ENCODE measurements at regions not wholly inside any gene's neighbourhood (a gene's known extent, or its start where the extent isn't known, plus 50 kb on each side); places are given as distances from the start of the nearest gene placed in this dataset.

- TF ChIP-seq PBX3 (IDR thresholded peaks at IDR 0.05): no peak
- TF ChIP-seq SIN3A (IDR thresholded peaks at IDR 0.05; ENCODE audit: borderline replicate concordance, low read depth, low read length): no peak
- peak; percentile 88; the same call in 1 of the 2 replicates for TF ChIP-seq MXI1 (IDR thresholded peaks at IDR 0.05; ENCODE audit: low read depth, low read length)
Observed at GRCh38 chr2:134124047-134124753, 129.7 kb upstream of the MGAT5 start (continued).

DNA sequence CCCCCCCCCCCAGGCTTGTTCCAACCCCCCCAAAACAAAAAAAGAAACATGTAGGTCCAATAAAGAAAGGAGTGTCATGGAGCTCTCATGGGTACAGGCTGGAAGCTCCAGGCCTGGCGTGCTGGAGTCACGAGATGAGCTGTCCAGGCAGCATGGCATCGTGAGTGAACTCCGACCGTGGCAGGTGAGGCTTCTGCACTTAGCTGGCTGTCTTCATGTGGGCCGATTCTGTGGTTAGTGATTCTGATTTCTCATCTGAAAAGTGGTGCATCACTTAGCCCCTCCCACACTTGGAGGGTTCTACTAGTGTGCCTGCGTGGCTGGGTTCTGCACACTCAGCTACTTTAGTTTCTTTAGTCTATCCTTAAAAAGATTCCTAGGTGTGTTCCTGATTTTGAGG lies 126.4 kb upstream of the MGAT5 start:
- Histone ChIP-seq H2AFZ (ENCODE audit: low read depth) (no peak overlapping the region), H3K4me3 (ENCODE audit: low read depth in 2 of 2, low read length in 1 of 2) (no peak overlapping the region), H3K9me3 (no peaks in the 10 kb centered on the region), H3F3A (replicated peaks; ENCODE audit: insufficient read depth) (no peaks in the 10 kb centered on the region), H3K9me2 (no peaks in the 10 kb centered on the region), H3K4me2 (no peak overlapping the region), H3K36me3 (replicated peaks in 1 of 2; ENCODE audit: control insufficient read depth in 1 of 2, insufficient read depth in 2 of 2, low read length in 1 of 2) (no peaks in the 10 kb centered on the region), H3K27me3 (ENCODE audit: insufficient read depth) (no peaks in the 10 kb centered on the region), H3K27ac (ENCODE audit: low read depth in 2 of 2, low read length in 1 of 2) (no peak overlapping the region), H3K4me1 (ENCODE audit: control insufficient read depth in 1 of 2, insufficient read depth in 2 of 2, low read depth in 1 of 2, low read length in 1 of 2) (peaks cover 0 to 38% of the 10 kb centered on the region in 2 experiments; a peak in 2 of 4 replicates), H3K9ac (no peak overlapping the region), H4K20me1 (ENCODE audit: insufficient read depth) (0 out of 2 replicates have a peak, but pooled peaks cover 3% of the 10 kb centered on the region), H3K79me2 (ENCODE audit: insufficient read depth) (peaks cover 31% of the 10 kb centered on the region; the same call in 1 of the 2 replicates)
- ChIA-PET POLR2A (no interaction called here), CTCF (interaction anchor here (0.6 to 2.8 kb wide), 8 partner anchors 9 to 834 kb away, joined by 3 to 10 read pairs (median 3); no protein-coding TSS in a partner anchor)
- no peak for DNase-seq
- 96% methylated on average over 6 of the region's 7 CpGs for WGBS (ENCODE audit: low lambda C conversion rate)
- TF ChIP-seq, protein P1, sequence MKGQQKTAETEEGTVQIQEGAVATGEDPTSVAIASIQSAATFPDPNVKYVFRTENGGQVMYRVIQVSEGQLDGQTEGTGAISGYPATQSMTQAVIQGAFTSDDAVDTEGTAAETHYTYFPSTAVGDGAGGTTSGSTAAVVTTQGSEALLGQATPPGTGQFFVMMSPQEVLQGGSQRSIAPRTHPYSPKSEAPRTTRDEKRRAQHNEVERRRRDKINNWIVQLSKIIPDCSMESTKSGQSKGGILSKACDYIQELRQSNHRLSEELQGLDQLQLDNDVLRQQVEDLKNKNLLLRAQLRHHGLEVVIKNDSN (IDR thresholded peaks at IDR 0.05; ENCODE audit: borderline replicate concordance, low read depth): no peak
- TF ChIP-seq FOXJ3 (CRISPR knock-in tag; IDR thresholded peaks at IDR 0.05) (no peak), REST (IDR thresholded peaks at IDR 0.05; ENCODE audit: low read depth, low read length) (no peak), RCOR1 (IDR thresholded peaks at IDR 0.05; ENCODE audit: low read length) (no peak), JUND (IDR thresholded peaks at IDR 0.05) (no peak), CHD2 (IDR thresholded peaks at IDR 0.05; ENCODE audit: low read length, partially characterized antibody) (no peak)
